ENCODE measurements at regions not wholly inside any gene's neighbourhood (a gene's known extent, or its start where the extent isn't known, plus 50 kb on each side); places are given as distances from the start of the nearest gene placed in this dataset.

GRCh38 chr4:11268149-11268548 lies 160.5 kb downstream of the HS3ST1 start:
- DNase-seq (ENCODE audit: low read depth), result no peak

- no peak for DNase-seq (ENCODE audit: low read depth)
Observed at GRCh38 chr4:11264841-11265240, 163.9 kb downstream of the HS3ST1 start.

DNA sequence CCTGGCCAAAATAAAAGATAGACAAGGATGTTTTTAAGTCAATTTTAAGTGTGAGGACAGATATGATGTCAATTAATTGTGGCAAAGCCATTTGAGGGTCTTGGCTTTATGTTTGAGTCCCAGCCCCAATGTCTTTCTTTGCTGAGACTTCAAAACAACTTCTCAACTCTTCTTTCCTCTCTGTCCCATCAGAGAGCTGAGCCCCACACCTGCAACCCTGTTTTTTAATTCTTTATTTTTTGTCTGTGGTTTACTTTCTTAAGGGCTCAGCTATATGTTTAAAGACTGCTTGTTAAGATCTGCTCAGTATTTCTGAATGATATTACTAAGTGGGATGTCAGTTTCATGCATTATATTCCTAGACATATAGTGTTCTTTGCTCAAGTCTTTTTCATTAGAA lies 164.3 kb downstream of the HS3ST1 start:
- no peak for DNase-seq (ENCODE audit: low read depth)

DNA sequence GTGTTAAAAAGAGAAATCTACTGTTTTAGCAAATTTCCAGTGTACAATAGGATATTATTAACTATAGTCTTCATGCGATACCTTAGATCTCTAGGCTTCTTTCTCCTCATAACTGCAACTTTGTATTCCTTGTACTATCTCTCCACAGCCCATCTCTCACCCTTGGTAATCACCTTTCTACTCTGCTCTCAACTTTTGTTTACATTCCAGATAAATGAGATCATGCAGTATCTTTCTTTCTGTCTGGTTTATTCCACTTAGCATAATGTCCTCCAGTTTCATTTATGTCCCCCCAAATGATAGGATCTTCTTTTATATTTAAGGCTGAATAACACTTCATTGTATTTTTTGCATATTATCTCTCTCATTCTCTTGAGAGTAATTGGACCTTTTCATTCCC lies 165.5 kb downstream of the HS3ST1 start:
- DNase-seq (ENCODE audit: low read depth), result no peak

- DNase-seq (ENCODE audit: low read depth), result no peak
Observed at GRCh38 chr4:11261066-11261850, 167.4 kb downstream of the HS3ST1 start.

DNA sequence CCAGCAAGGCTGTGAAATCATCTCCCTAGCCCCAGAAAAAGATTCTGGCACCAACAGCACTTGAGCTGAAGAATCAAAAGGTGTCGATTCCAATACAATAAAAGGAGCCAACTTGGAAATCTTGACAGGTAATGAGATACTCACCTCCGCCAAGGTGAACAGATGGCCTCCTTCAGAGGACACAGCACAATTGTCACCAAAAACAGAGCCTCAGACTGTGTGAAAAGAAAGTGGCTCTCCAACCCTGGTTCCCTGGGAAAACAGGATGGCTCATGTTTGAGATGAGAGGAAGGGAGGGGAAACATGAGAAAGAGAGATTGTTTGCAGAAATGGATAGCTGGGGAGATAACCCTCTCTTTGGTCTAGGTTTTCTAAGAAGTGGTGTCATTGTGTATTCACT lies 168.9 kb downstream of the HS3ST1 start:
- DNase-seq (ENCODE audit: low read depth), result no peak

- no peak for DNase-seq (ENCODE audit: low read depth)
Observed at GRCh38 chr4:11252149-11252548, 176.5 kb downstream of the HS3ST1 start.

DNA sequence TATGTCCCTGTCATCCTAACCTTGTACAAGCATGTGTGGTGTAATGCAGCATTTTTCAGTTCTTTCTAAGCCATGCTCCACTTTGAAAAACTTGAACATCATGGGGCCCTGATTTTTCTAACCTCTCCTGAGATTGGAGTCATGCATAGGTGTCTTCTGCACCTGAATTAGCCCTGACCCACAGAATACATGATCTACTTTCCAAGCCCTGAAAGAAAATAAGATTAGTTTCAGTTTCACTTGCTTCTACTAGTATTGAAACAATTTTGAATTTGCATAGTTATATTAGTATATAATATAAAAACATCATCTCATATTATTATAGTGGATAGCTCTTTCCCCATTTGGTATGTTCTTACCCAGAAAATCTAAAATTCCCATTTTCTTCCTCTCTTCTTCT lies 178.2 kb downstream of the HS3ST1 start:
- no peak for DNase-seq (ENCODE audit: low read depth)

- DNase-seq (ENCODE audit: low read depth), result no peak
Observed at GRCh38 chr4:11232015-11232414, 196.7 kb downstream of the HS3ST1 start.

DNA sequence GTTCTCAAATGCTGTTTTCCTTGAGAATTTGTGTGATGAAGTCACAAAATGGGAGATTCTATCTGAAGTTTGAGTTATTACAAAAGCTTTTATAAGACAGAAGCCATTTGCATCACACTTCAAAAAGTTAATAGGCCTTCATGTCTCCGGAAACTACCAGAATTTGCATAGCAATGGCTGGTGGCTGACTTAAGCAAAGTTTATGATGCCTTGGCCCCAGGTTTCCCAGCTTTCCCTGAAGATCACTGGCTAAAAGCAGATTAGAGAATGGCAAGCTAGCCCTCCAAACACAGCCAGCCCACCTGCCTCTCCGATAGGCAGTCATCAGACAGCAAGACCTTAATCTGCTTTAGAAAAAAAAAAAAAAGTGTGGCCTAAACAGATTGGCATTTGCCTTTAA lies 197.8 kb downstream of the HS3ST1 start:
- DNase-seq (ENCODE audit: low read depth), result no peak

DNA sequence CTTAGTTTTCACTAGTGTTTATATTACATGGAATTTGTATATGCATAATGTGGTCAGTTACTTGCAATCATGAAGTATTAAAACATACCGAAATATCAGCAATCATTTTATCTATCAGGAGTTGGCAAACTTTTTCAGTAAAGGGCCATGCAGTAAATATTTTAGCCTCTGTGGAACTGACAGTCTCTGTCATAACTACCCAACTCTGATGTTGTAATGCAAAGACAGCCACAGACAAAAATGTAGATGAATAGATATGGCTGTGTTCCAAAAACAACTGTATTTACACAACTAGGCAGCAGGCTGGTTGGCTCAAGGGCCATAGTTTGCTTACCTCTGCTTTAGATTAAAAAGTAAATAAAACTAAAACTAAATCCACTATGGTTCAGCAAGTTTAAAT lies 200.2 kb downstream of the HS3ST1 start:
- DNase-seq (ENCODE audit: low read depth), result no peak

GRCh38 chr4:11223311-11223710 lies 205.4 kb downstream of the HS3ST1 start:
- no peak for DNase-seq (ENCODE audit: low read depth)

- no peak for DNase-seq (ENCODE audit: low read depth)
Observed at GRCh38 chr4:11218692-11219091, 210.0 kb downstream of the HS3ST1 start.

DNA sequence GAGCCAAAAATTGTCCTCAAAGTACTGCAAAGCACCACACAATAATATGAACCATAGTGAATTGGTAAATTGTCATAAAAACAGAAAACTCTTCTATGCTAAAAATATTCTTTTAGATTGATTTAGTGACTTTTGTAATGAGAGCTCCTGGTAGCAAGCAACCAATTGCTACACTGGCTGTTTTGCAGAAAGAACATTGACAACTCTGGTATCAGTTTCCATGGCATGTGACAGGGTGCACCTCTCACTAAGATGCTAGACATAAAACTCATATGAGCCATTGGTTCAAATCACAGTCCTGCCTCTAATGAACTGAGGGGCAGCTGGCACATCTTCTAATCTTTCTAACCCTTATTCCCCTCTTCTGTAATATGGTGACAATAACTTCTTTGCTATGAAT lies 212.2 kb downstream of the HS3ST1 start:
- DNase-seq (ENCODE audit: low read depth), result no peak

DNA sequence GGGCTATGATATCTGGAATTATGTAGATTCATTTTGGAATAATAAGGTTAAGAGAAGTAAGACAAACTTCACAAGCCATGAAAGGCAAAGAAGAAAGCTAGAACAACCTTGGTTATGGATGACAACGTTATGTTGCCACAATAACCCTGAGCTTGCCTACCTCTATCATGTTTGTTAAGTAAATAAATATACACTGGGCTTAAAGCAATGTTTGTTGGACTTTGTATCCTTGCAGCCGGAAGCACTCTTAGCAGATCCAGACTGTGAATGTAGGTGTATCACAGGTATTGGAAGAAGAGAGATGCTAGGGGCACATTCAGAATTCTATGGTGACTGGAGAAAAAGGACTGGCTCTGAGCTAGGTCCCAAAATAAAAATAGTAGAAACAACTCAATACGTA lies 214.4 kb downstream of the HS3ST1 start:
- no peak for DNase-seq (ENCODE audit: low read depth)

DNA sequence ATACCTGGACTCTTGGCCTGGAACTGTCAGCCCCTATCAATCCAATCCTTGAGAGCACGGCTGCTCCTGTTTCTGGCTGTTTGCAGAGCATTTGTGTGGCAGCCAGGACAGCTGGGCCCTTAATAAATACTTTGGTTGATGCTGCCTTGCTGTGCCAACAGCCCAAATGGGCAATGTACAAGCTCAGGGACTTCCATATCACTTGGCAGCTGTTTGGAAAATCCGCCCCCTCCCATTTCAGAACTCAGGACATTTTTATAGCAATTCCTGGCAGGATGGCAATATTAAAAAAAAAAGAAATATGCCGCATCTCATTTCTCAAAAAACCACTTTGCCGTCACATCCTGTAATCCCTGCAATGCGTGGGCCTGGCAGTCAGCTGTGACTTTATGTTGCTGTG lies 218.9 kb downstream of the HS3ST1 start:
- no peak for DNase-seq (ENCODE audit: low read depth)

GRCh38 chr4:11201256-11201655 lies 227.4 kb downstream of the HS3ST1 start:
- DNase-seq (ENCODE audit: low read depth), result no peak

- DNase-seq (ENCODE audit: low read depth), result no peak
Observed at GRCh38 chr4:11198516-11199305, 230.0 kb downstream of the HS3ST1 start.

DNA sequence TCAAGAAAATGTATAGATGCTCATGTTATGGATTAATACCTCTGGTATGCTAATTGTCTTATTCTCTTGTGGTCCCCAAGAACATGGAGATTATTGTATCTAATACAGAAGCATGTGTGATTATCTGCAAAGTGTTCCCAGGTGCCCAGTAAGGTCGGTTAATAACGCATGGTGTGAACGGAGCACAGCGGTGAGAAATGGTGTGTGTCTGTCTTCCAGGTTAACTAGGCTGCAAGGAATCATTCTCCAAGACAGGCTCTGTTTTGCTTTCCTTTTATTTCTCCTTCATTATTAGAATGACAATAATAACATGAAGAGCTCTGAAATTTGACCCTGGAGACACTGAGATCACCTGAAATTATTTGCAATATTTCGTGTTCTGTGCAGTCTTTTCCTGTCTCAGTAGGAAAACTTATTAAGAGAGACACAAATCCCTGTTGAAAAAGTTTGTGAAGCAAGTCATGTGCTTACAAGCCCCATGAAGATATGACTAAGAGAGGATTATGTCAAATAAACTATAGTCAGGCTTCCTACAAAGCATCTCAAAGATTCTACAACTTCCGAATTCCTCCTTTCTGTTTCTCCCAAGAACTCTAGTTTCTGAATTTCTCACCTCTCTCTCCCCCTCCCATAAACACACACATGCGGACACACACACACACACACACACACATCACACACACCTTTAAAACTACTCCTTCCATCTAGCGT lies 230.9 kb downstream of the HS3ST1 start:
- DNase-seq (ENCODE audit: low read depth), result no peak

DNA sequence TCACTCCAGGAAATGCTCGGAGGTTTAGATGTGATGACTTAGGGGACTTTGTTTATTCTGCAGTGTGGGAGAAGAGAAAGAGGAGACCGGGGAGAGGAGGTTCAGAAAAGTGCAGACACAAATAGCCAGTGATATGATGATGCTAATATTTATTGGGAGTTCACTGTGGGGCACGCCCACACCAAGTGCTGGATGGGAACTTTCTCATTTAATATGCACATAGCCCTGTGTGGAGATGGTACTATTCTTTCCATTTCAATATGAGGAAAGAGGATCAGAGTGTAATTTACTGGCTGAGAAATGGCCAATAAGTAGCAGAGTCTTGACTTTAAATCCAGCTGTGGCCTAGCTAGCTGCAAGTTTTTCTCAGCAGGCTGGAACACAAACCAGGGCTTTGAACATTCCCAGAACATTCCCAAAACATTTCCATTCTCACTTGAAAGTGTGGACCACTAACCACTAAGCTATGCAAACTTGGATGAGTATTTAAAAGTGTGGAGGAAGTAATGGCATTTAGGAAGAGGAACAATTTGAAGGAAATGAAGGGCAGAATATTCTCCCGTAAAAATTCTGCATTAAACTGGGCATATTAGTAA lies 231.7 kb downstream of the HS3ST1 start:
- no peak for DNase-seq (ENCODE audit: low read depth)

DNA sequence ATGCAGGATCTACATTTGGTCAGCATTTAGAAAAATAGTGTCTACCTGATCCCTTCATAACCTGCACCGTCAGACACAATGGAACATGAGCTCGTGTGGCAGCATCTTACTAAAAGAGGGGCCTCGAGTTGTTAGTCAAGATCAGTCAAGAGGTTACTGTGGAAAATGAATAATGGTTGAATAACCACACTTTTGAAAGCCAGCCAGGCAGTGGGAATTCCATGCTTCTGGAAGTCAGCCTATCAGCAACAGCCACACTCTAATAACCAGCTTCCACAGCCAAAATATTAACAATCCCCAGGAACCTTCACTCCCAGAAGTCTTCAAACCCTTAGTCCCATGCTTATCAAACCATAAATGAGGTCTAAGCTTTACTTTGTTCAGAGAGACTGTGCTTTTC lies 234.3 kb downstream of the HS3ST1 start:
- no peak for DNase-seq (ENCODE audit: low read depth)

DNA sequence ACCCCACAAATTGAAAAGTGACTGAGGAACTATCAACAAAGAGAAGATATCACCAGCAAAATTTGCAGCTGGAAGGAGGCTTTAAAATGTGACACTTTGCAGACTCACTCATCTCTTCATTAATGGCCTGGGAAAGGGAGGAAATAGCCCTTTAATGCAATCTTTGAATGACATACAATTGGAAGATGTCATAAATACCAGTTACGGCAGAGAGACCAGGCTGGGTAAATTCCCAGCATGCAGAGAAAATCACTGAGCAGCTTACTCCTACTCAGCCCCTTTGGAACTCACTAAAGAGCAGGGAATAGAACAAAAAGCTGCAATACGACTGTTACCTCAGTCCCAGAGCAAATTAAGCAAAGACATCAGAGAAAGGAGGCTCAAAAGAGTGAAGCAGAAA lies 238.9 kb downstream of the HS3ST1 start:
- DNase-seq (ENCODE audit: low read depth), result no peak
